ENCODE measurements at regions not wholly inside any gene's neighbourhood (a gene's known extent, or its start where the extent isn't known, plus 50 kb on each side); places are given as distances from the start of the nearest gene placed in this dataset.
"Not testable (repeated sequence)": the region's sequence is repeated elsewhere in the genome, so short reads cannot be mapped to it uniquely, and the experiment has no call there.

GRCh38 chr21:5057077-5057476 lies 5464.3 kb upstream of the TPTE start:
- not testable (repeated sequence) for H3K4me3 ChIP-seq (ENCODE audit: low read depth, low read length, poor library complexity, severe bottlenecking); H3K79me2 ChIP-seq (ENCODE audit: insufficient read depth, low read length); H3K27me3 ChIP-seq (ENCODE audit: insufficient read depth, low read length); H3K4me1 ChIP-seq (ENCODE audit: insufficient read depth, low read length, severe bottlenecking); H3K27ac ChIP-seq (ENCODE audit: low read depth, low read length, poor library complexity, severe bottlenecking); H3K9ac ChIP-seq (ENCODE audit: low read length); H3K9me3 ChIP-seq (ENCODE audit: low read length); H4K20me1 ChIP-seq (ENCODE audit: insufficient read depth, low read length); H3K4me2 ChIP-seq (ENCODE audit: low read length); H2AFZ ChIP-seq (ENCODE audit: low read length); H3K9me2 ChIP-seq (ENCODE audit: low read depth, low read length); H3F3A ChIP-seq (ENCODE audit: insufficient read depth, low read length); H3K36me3 ChIP-seq (ENCODE audit: insufficient read depth, low read length)

- H3K9me2 ChIP-seq (ENCODE audit: low read depth, low read length); H2AFZ ChIP-seq (ENCODE audit: low read length); H4K20me1 ChIP-seq (ENCODE audit: insufficient read depth, low read length); H3K36me3 ChIP-seq (ENCODE audit: insufficient read depth, low read length); H3K27ac ChIP-seq (ENCODE audit: low read depth, low read length, poor library complexity, severe bottlenecking); H3F3A ChIP-seq (ENCODE audit: insufficient read depth, low read length); H3K9me3 ChIP-seq (ENCODE audit: low read length); H3K4me3 ChIP-seq (ENCODE audit: low read depth, low read length, poor library complexity, severe bottlenecking); H3K4me1 ChIP-seq (ENCODE audit: insufficient read depth, low read length, severe bottlenecking); H3K79me2 ChIP-seq (ENCODE audit: insufficient read depth, low read length); H3K4me2 ChIP-seq (ENCODE audit: low read length); H3K9ac ChIP-seq (ENCODE audit: low read length); H3K27me3 ChIP-seq (ENCODE audit: insufficient read depth, low read length): not testable (repeated sequence)
These were observed 5460.9 kb upstream of the TPTE start for GRCh38 chr21:5060364-5061083.

- not testable (repeated sequence) for H3K4me1 ChIP-seq (ENCODE audit: insufficient read depth, low read length, severe bottlenecking); H3K79me2 ChIP-seq (ENCODE audit: insufficient read depth, low read length); H3K27ac ChIP-seq (ENCODE audit: low read depth, low read length, poor library complexity, severe bottlenecking); H3K27me3 ChIP-seq (ENCODE audit: insufficient read depth, low read length); H4K20me1 ChIP-seq (ENCODE audit: insufficient read depth, low read length); H3K4me3 ChIP-seq (ENCODE audit: low read depth, low read length, poor library complexity, severe bottlenecking); H3K9ac ChIP-seq (ENCODE audit: low read length); H2AFZ ChIP-seq (ENCODE audit: low read length); H3K9me2 ChIP-seq (ENCODE audit: low read depth, low read length); H3K4me2 ChIP-seq (ENCODE audit: low read length); H3K36me3 ChIP-seq (ENCODE audit: insufficient read depth, low read length); H3K9me3 ChIP-seq (ENCODE audit: low read length); H3F3A ChIP-seq (ENCODE audit: insufficient read depth, low read length)
These were observed 5456.7 kb upstream of the TPTE start for GRCh38 chr21:5064581-5065142.

- not testable (repeated sequence) for H3K27me3 ChIP-seq (ENCODE audit: insufficient read depth, low read length); H3K27ac ChIP-seq (ENCODE audit: low read depth, low read length, poor library complexity, severe bottlenecking); H3K4me1 ChIP-seq (ENCODE audit: insufficient read depth, low read length, severe bottlenecking); H4K20me1 ChIP-seq (ENCODE audit: insufficient read depth, low read length); H3K9me3 ChIP-seq (ENCODE audit: low read length); H2AFZ ChIP-seq (ENCODE audit: low read length); H3K4me2 ChIP-seq (ENCODE audit: low read length); H3K79me2 ChIP-seq (ENCODE audit: insufficient read depth, low read length); H3K9ac ChIP-seq (ENCODE audit: low read length); H3K36me3 ChIP-seq (ENCODE audit: insufficient read depth, low read length); H3K4me3 ChIP-seq (ENCODE audit: low read depth, low read length, poor library complexity, severe bottlenecking); H3F3A ChIP-seq (ENCODE audit: insufficient read depth, low read length); H3K9me2 ChIP-seq (ENCODE audit: low read depth, low read length)
These were observed 5455.9 kb upstream of the TPTE start for GRCh38 chr21:5065240-5066211.

- not testable (repeated sequence) for H3K9me2 ChIP-seq (ENCODE audit: low read depth, low read length); H3K79me2 ChIP-seq (ENCODE audit: insufficient read depth, low read length); H4K20me1 ChIP-seq (ENCODE audit: insufficient read depth, low read length); H3K36me3 ChIP-seq (ENCODE audit: insufficient read depth, low read length); H3K4me2 ChIP-seq (ENCODE audit: low read length); H3K27ac ChIP-seq (ENCODE audit: low read depth, low read length, poor library complexity, severe bottlenecking); H3K9me3 ChIP-seq (ENCODE audit: low read length); H2AFZ ChIP-seq (ENCODE audit: low read length); H3K9ac ChIP-seq (ENCODE audit: low read length); H3F3A ChIP-seq (ENCODE audit: insufficient read depth, low read length); H3K4me3 ChIP-seq (ENCODE audit: low read depth, low read length, poor library complexity, severe bottlenecking); H3K4me1 ChIP-seq (ENCODE audit: insufficient read depth, low read length, severe bottlenecking); H3K27me3 ChIP-seq (ENCODE audit: insufficient read depth, low read length)
These were observed 5454.6 kb upstream of the TPTE start for GRCh38 chr21:5066682-5067251.

- H3K79me2 ChIP-seq (ENCODE audit: insufficient read depth, low read length); H3K9ac ChIP-seq (ENCODE audit: low read length); H3K36me3 ChIP-seq (ENCODE audit: insufficient read depth, low read length); H3K4me1 ChIP-seq (ENCODE audit: insufficient read depth, low read length, severe bottlenecking); H3K9me3 ChIP-seq (ENCODE audit: low read length); H2AFZ ChIP-seq (ENCODE audit: low read length); H3K9me2 ChIP-seq (ENCODE audit: low read depth, low read length); H3K4me2 ChIP-seq (ENCODE audit: low read length); H3F3A ChIP-seq (ENCODE audit: insufficient read depth, low read length); H4K20me1 ChIP-seq (ENCODE audit: insufficient read depth, low read length); H3K27ac ChIP-seq (ENCODE audit: low read depth, low read length, poor library complexity, severe bottlenecking); H3K4me3 ChIP-seq (ENCODE audit: low read depth, low read length, poor library complexity, severe bottlenecking); H3K27me3 ChIP-seq (ENCODE audit: insufficient read depth, low read length): not testable (repeated sequence)
These were observed 5453.9 kb upstream of the TPTE start for GRCh38 chr21:5067326-5068048.

- not testable (repeated sequence) for H3K9ac ChIP-seq (ENCODE audit: low read length); H3K36me3 ChIP-seq (ENCODE audit: insufficient read depth, low read length); H3K79me2 ChIP-seq (ENCODE audit: insufficient read depth, low read length); H3K4me1 ChIP-seq (ENCODE audit: insufficient read depth, low read length, severe bottlenecking); H3K4me2 ChIP-seq (ENCODE audit: low read length); H3K27me3 ChIP-seq (ENCODE audit: insufficient read depth, low read length); H3K9me3 ChIP-seq (ENCODE audit: low read length); H3K27ac ChIP-seq (ENCODE audit: low read depth, low read length, poor library complexity, severe bottlenecking); H2AFZ ChIP-seq (ENCODE audit: low read length); H3F3A ChIP-seq (ENCODE audit: insufficient read depth, low read length); H4K20me1 ChIP-seq (ENCODE audit: insufficient read depth, low read length); H3K4me3 ChIP-seq (ENCODE audit: low read depth, low read length, poor library complexity, severe bottlenecking); H3K9me2 ChIP-seq (ENCODE audit: low read depth, low read length)
These were observed 5452.7 kb upstream of the TPTE start for GRCh38 chr21:5068649-5069048.

Data from OCI-LY1 (cell line).